Umbilical cord (tissue), 1 donor: ENCODE measurements at regions not wholly inside any gene's neighbourhood (a gene's known extent, or its start where the extent isn't known, plus 50 kb on each side); places are given as distances from the start of the nearest gene placed in this dataset.

Source experiments
- DNase-seq: peaks from one replicate; pipeline ENCODE4 v3.0.0-alpha.2; 2015; ENCODE audit warnings: low spot score

- DNase-seq: peak; percentile 54
Observed at GRCh38 chr6:18961566-18961965, 574.4 kb downstream of the RNF144B start.

- no peak for DNase-seq
Observed at GRCh38 chr6:18962361-18962905, 575.3 kb downstream of the RNF144B start.

GRCh38 chr6:18963439-18963838, 576.3 kb downstream of the RNF144B start:
- DNase-seq: no peak

- DNase-seq: no peak
Observed at GRCh38 chr6:18973251-18973650, 586.1 kb downstream of the RNF144B start.

- no peak for DNase-seq
Observed at GRCh38 chr6:18976091-18976490, 588.9 kb downstream of the RNF144B start.

- no peak for DNase-seq
Observed at GRCh38 chr6:18976966-18977365, 589.8 kb downstream of the RNF144B start.

- peak; percentile 90 for DNase-seq
Observed at GRCh38 chr6:18978337-18979128, 591.4 kb downstream of the RNF144B start.

GRCh38 chr6:18985061-18985460, 597.9 kb downstream of the RNF144B start:
- no peak for DNase-seq

GRCh38 chr6:18985996-18986395, 598.8 kb downstream of the RNF144B start:
- no peak for DNase-seq

- DNase-seq: no peak
Observed at GRCh38 chr6:18988636-18989035, 601.5 kb downstream of the RNF144B start.

GRCh38 chr6:18990059-18990978, 603.2 kb downstream of the RNF144B start:
- DNase-seq: peak; percentile 49

- DNase-seq: no peak
Observed at GRCh38 chr6:18997375-18997826, 610.3 kb downstream of the RNF144B start.

- no peak for DNase-seq
Observed at GRCh38 chr6:19002976-19003560, 615.9 kb downstream of the RNF144B start.

- DNase-seq: no peak
Observed at GRCh38 chr6:19004176-19004575, 617.0 kb downstream of the RNF144B start.

- DNase-seq: no peak
Observed at GRCh38 chr6:19009769-19010168, 622.6 kb downstream of the RNF144B start.

- no peak for DNase-seq
Observed at GRCh38 chr6:19013026-19013705, 626.0 kb downstream of the RNF144B start.

GRCh38 chr6:19024737-19025136, 637.6 kb downstream of the RNF144B start:
- peak; percentile 72 for DNase-seq

GRCh38 chr6:19028201-19028600, 641.1 kb downstream of the RNF144B start:
- no peak for DNase-seq

- DNase-seq: peak; percentile 46
Observed at GRCh38 chr6:19032591-19033295, 645.6 kb downstream of the RNF144B start.

- DNase-seq: no peak
Observed at GRCh38 chr6:19033683-19034082, 646.5 kb downstream of the RNF144B start.

GRCh38 chr6:19034986-19035385, 647.8 kb downstream of the RNF144B start:
- DNase-seq: no peak
